ENCODE measurements at regions not wholly inside any gene's neighbourhood (a gene's known extent, or its start where the extent isn't known, plus 50 kb on each side); places are given as distances from the start of the nearest gene placed in this dataset.

- no peak for TF ChIP-seq EZH2 (optimal IDR thresholded peaks at IDR 0.05; ENCODE audit: low read depth, low read length)
- no peak for TF ChIP-seq CTCF (IDR thresholded peaks at IDR 0.05; ENCODE audit: low read length)
Observed at GRCh38 chr2:8144131-8144631, 537.7 kb upstream of the ID2 start.
